Heart left ventricle (tissue), 16 donors: ENCODE measurements at regions not wholly inside any gene's neighbourhood (a gene's known extent, or its start where the extent isn't known, plus 50 kb on each side); places are given as distances from the start of the nearest gene placed in this dataset.

ENCODE experiments used
- ATAC-seq, 4 donors: fragments of 200-7000 bp; cut with Tn5 transposase; one replicate each; pipeline ENCODE4 v1.9.1; 2020 to 2022; ENCODE audit warnings: moderate library complexity in 4 of 4, mild to moderate bottlenecking in 3 of 4, moderate number of reproducible peaks in 1 of 4
- DNase-seq, 5 donors: peaks; one replicate each; pipeline ENCODE4 v3.0.0-alpha.2; 2020
- H3K27ac ChIP-seq, 12 donors: fragments of 200-600 bp; sonication (generic) in 4 of 12; one replicate each; pipeline versions ENCODE4 v1.5.0 to v1.8.0; 2016 to 2022; ENCODE audit warnings: mild to moderate bottlenecking in 2 of 12
- H3K27me3 ChIP-seq, 9 donors: fragments of 200-600 bp; sonication (generic) in 2 of 9; one replicate each; pipeline versions ENCODE4 v1.5.1 to v1.8.0; 2016 to 2022; ENCODE audit warnings: mild to moderate bottlenecking in 3 of 9
- H3K36me3 ChIP-seq, 9 donors: fragments of 200-600 bp; sonication (generic) in 2 of 9; one replicate each; pipeline versions ENCODE4 v1.5.0 to v1.8.0; 2018 to 2022; ENCODE audit warnings: mild to moderate bottlenecking in 2 of 9
- H3K4me1 ChIP-seq, 12 donors: fragments of 200-600 bp; sonication (generic) in 4 of 12; one replicate each; pipeline versions ENCODE4 v1.5.0 to v1.8.0; 2016 to 2022; ENCODE audit warnings: mild to moderate bottlenecking in 3 of 12
- H3K4me3 ChIP-seq, 12 donors: fragments of 200-600 bp; sonication (generic) in 4 of 12; one replicate each; pipeline versions ENCODE4 v1.5.0 to v1.8.0; 2017 to 2022; ENCODE audit warnings: mild to moderate bottlenecking in 9 of 12, moderate library complexity in 4 of 12
- H3K9me3 ChIP-seq, 12 donors: fragments of 200-600 bp; sonication (generic) in 4 of 12; one replicate each; pipeline versions ENCODE4 v1.5.0 to v1.8.0; 2016 to 2022; ENCODE audit warnings: mild to moderate bottlenecking in 1 of 12
- POLR2A ChIP-seq, 2 donors: fragments of 450-650 bp; IDR thresholded peaks; one replicate each; pipeline ENCODE4 v1.6.1; 2017; ENCODE audit warnings: antibody characterized with exemption in 2 of 2, mild to moderate bottlenecking in 2 of 2, moderate library complexity in 2 of 2
- WGBS, 4 donors: extraction: QIAGEN DNeasy Blood & Tissue Kit in 2 of 4; methylation state at CpG; one replicate each; pipeline versions ENCODE4 v1.1.5 to v1.1.7; 2013 to 2018; 5-methylcytosine and 5-hydroxymethylcytosine counted together
- intact Hi-C, 10 donors: fragments of 100-400 bp; cut with DNase I; formaldehyde crosslinking; loops; one replicate each; pipeline versions ENCODE4 v1.11.1 to v1.14.2; 2022
- TF ChIP-seq, protein P1 (sequence below), 12 donors: fragments of 200-600 bp; sonication (generic) in 4 of 12; IDR thresholded peaks; one replicate each; pipeline versions ENCODE4 v1.5.0 to v1.8.0; 2018 to 2022; ENCODE audit warnings: antibody characterized with exemption in 12 of 12, mild to moderate bottlenecking in 5 of 12
- donor health status: ischemic (EF 13 %, LVEDD 7.1; RV severe dilation, severe dysfunction).
- donor health status: healthy with polysubstance abuse.
- donor health status: DM: no; HTN: yes; CAD: no.
- donor health status: DM: no; HTN: no; CAD: no.
- donor health status: ischemic (EF 25% LVEDD 6.9; RV normal size, moderate dysfunction).
- donor health status: ischemic (EF 25% LVEDD 5.7; RV mildly dilated, moderate dysfunction).
- donor health status: healthy.
- donor health status: DM: yes; HTN: yes; CAD: no.
- donor health status: ischemic (EF 35%, LVEDD 5.7; RV mildly dilated, moderate dysfunction).
- donor health status: nonischemic (EF 11% LVEDD 7.7; RV severe dilation, severe dysfunction).
- donor health status: DM: yes; HTN: yes; CAD: no.
- donor health status: PGD.
- donor health status: ischemic (EF 29% LVEDD 5.4; RV normal size, mild dysfunction).
- donor health status: nonischemic (EF 23%, LVEDD 6.1; RV moderate dilation, normal function).

DNA sequence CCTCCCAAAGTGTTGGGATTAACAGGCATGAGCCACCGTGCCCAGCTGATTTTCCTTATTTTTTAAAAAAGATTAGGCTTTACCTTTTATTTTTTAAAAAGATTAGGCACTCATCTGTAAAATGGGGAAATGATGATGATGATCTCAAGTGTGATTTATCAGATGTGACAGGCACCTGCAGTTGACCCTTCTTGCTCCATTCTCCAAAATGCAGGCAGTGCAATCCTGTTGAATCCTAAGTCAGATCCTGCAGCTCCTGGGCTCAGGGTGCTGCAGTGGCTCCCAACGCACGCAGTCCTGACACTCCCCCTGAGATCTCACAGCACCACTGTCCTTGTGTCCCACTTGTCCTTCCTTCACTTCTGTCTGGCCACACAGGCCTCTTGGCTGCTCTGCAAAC is 257.3 kb upstream of the KAZN start:
- intact Hi-C loops, result no loop called here
- no peak for TF ChIP-seq POLR2A (IDR thresholded peaks at IDR 0.05)
- TF ChIP-seq, protein P1, sequence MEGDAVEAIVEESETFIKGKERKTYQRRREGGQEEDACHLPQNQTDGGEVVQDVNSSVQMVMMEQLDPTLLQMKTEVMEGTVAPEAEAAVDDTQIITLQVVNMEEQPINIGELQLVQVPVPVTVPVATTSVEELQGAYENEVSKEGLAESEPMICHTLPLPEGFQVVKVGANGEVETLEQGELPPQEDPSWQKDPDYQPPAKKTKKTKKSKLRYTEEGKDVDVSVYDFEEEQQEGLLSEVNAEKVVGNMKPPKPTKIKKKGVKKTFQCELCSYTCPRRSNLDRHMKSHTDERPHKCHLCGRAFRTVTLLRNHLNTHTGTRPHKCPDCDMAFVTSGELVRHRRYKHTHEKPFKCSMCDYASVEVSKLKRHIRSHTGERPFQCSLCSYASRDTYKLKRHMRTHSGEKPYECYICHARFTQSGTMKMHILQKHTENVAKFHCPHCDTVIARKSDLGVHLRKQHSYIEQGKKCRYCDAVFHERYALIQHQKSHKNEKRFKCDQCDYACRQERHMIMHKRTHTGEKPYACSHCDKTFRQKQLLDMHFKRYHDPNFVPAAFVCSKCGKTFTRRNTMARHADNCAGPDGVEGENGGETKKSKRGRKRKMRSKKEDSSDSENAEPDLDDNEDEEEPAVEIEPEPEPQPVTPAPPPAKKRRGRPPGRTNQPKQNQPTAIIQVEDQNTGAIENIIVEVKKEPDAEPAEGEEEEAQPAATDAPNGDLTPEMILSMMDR (IDR thresholded peaks at IDR 0.05), result no peak
- 73 to 88% (median 77%) methylated on average over 3 of the region's 3 CpGs for WGBS, 4 donors
- Histone ChIP-seq H3K4me3 (no peak overlapping the region), H3K9me3 (no peaks in the 10 kb centered on the region), H3K36me3 (no peaks in the 10 kb centered on the region), H3K4me1 (no peaks in the 10 kb centered on the region), H3K27ac (no peak overlapping the region), H3K27me3 (peaks cover 0 to 11% (median 0%) of the 10 kb centered on the region in 9 donors)
- DNase-seq (no peak), ATAC-seq (no peak)

DNA sequence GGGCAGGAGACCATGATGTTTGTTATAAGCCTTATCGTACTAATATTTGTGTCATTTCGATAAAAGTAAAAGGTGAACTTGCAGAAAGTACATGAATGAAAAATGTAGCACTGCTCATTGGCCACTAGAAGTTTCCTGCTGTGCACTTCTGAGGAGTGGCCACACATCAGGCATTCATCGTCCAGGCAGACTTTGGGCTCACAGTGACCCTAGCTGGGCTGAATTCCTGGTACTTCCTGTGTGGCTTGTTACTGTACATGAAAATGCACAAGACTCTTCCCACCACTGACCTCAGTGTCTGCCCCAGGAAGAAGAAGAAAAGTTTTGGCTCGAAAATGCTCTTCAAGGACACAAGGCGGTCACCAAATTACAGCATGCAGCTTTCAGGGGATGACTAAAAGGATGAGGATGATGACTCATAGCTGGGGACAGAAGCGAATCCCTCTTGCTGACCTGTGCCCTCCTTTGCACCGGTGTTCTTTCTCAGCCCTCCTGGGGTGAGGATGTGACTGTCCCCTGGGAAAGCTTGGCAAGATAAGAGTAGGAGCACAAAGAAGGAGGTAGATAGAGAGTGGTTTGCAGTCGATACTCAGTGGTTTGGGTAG is 252.4 kb upstream of the KAZN start:
- Histone ChIP-seq H3K27me3 (peaks cover 0 to 7% (median 0%) of the 10 kb centered on the region in 9 donors), H3K36me3 (no peaks in the 10 kb centered on the region), H3K4me1 (no peaks in the 10 kb centered on the region), H3K27ac (no peak overlapping the region), H3K9me3 (peaks cover 0 to 6% (median 0%) of the 10 kb centered on the region in 12 donors), H3K4me3 (no peak overlapping the region)
- TF ChIP-seq POLR2A (IDR thresholded peaks at IDR 0.05), result no peak
- TF ChIP-seq, protein P1 (IDR thresholded peaks at IDR 0.05), result no peak
- ATAC-seq (no peak), DNase-seq (no peak)
- 54 to 68% (median 59%) methylated on average over 8 of the region's 8 CpGs for WGBS, 4 donors
- intact Hi-C loops, result no loop called here

DNA sequence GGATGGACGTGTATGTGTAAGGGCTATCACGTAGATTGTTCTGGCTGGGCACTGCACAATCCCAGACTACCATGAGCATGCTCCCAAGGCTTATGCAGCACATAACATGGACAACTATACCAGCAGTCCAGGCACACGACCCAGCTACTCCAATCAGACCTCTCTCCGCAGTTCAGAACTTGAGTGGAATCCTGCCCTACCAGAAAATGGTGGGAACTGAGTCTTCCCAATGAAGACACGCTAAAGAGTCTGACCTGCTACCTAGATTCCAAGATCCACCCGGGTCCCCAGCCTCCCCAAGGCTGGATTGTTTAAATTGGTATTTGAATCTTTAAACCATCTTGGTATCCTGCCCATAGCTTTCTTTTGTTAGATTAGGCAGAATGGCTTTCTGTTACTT is 251.3 kb upstream of the KAZN start:
- Histone ChIP-seq H3K36me3 (no peaks in the 10 kb centered on the region), H3K27ac (no peak overlapping the region), H3K4me1 (no peaks in the 10 kb centered on the region), H3K27me3 (peaks cover 0 to 2% (median 0%) of the 10 kb centered on the region in 9 donors), H3K9me3 (peaks cover 0 to 6% (median 0%) of the 10 kb centered on the region in 12 donors), H3K4me3 (no peak overlapping the region)
- intact Hi-C loops, result no loop called here
- WGBS, 4 donors, result 66 to 75% (median 70%) methylated on average over 6 of the region's 6 CpGs
- DNase-seq, result no peak
- TF ChIP-seq POLR2A (IDR thresholded peaks at IDR 0.05), result no peak
- TF ChIP-seq, protein P1 (IDR thresholded peaks at IDR 0.05), result no peak
- no peak for ATAC-seq

DNA sequence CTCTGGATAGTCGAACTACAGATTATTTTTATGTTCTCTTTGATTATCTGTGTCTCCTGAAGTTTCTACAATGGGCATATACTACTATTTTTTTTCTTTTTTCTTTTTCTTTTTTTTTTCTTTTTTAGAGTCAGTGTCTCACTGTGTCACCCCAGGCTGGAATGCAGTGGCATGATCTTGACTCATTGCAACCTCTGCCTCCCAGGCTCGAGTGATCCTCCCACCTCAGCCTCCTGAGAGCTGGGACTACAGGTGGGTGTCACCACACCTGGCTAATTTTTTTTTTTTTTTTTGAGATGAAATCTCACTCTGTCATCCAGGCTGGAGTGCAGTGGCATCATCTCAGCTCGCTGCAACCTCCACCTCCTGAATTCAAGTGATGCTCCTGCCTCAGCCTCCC is 250.7 kb upstream of the KAZN start:
- Histone ChIP-seq H3K27ac (no peak overlapping the region), H3K4me3 (no peak overlapping the region), H3K9me3 (peaks cover 0 to 9% (median 0%) of the 10 kb centered on the region in 12 donors), H3K4me1 (no peaks in the 10 kb centered on the region), H3K27me3 (peaks cover 0 to 2% (median 0%) of the 10 kb centered on the region in 9 donors), H3K36me3 (no peaks in the 10 kb centered on the region)
- intact Hi-C loops, result no loop called here
- ATAC-seq, result no peak
- DNase-seq, result no peak
- WGBS, 4 donors, result 56 to 67% (median 62%) methylated on average over 3 of the region's 3 CpGs
- TF ChIP-seq, protein P1 (IDR thresholded peaks at IDR 0.05), result no peak
